ENCODE measurements at regions not wholly inside any gene's neighbourhood (a gene's known extent, or its start where the extent isn't known, plus 50 kb on each side); places are given as distances from the start of the nearest gene placed in this dataset.

GRCh38 chr7:9502269-9502668, 1068.9 kb downstream of the NXPH1 start:
- TF ChIP-seq, protein P1, sequence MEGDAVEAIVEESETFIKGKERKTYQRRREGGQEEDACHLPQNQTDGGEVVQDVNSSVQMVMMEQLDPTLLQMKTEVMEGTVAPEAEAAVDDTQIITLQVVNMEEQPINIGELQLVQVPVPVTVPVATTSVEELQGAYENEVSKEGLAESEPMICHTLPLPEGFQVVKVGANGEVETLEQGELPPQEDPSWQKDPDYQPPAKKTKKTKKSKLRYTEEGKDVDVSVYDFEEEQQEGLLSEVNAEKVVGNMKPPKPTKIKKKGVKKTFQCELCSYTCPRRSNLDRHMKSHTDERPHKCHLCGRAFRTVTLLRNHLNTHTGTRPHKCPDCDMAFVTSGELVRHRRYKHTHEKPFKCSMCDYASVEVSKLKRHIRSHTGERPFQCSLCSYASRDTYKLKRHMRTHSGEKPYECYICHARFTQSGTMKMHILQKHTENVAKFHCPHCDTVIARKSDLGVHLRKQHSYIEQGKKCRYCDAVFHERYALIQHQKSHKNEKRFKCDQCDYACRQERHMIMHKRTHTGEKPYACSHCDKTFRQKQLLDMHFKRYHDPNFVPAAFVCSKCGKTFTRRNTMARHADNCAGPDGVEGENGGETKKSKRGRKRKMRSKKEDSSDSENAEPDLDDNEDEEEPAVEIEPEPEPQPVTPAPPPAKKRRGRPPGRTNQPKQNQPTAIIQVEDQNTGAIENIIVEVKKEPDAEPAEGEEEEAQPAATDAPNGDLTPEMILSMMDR (tag by site-specific recombination; IDR thresholded peaks at IDR 0.05) = no peak
- TF ChIP-seq, protein P2, sequence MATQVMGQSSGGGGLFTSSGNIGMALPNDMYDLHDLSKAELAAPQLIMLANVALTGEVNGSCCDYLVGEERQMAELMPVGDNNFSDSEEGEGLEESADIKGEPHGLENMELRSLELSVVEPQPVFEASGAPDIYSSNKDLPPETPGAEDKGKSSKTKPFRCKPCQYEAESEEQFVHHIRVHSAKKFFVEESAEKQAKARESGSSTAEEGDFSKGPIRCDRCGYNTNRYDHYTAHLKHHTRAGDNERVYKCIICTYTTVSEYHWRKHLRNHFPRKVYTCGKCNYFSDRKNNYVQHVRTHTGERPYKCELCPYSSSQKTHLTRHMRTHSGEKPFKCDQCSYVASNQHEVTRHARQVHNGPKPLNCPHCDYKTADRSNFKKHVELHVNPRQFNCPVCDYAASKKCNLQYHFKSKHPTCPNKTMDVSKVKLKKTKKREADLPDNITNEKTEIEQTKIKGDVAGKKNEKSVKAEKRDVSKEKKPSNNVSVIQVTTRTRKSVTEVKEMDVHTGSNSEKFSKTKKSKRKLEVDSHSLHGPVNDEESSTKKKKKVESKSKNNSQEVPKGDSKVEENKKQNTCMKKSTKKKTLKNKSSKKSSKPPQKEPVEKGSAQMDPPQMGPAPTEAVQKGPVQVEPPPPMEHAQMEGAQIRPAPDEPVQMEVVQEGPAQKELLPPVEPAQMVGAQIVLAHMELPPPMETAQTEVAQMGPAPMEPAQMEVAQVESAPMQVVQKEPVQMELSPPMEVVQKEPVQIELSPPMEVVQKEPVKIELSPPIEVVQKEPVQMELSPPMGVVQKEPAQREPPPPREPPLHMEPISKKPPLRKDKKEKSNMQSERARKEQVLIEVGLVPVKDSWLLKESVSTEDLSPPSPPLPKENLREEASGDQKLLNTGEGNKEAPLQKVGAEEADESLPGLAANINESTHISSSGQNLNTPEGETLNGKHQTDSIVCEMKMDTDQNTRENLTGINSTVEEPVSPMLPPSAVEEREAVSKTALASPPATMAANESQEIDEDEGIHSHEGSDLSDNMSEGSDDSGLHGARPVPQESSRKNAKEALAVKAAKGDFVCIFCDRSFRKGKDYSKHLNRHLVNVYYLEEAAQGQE (tag by site-specific recombination; IDR thresholded peaks at IDR 0.05) = no peak
- TF ChIP-seq KLF9 (tag by site-specific recombination; IDR thresholded peaks at IDR 0.05; ENCODE audit: low read depth) (no peak), ATF2 (tag by site-specific recombination; IDR thresholded peaks at IDR 0.05; ENCODE audit: low read depth) (no peak), MYNN (tag by site-specific recombination; IDR thresholded peaks at IDR 0.05; ENCODE audit: borderline replicate concordance) (no peak), ZNF23 (tag by site-specific recombination; IDR thresholded peaks at IDR 0.05; ENCODE audit: borderline replicate concordance) (no peak), KLF10 (tag by site-specific recombination; IDR thresholded peaks at IDR 0.05) (no peak), ZNF658 (tag by site-specific recombination; IDR thresholded peaks at IDR 0.05) (no peak), PATZ1 (tag by site-specific recombination; IDR thresholded peaks at IDR 0.05) (no peak), ZNF701 (tag by site-specific recombination; IDR thresholded peaks at IDR 0.05) (no peak), ZNF274 (IDR thresholded peaks at IDR 0.05; ENCODE audit: low read length) (no peak), ZNF274 (tag by site-specific recombination; IDR thresholded peaks at IDR 0.05; ENCODE audit: borderline replicate concordance) (no peak)
- TF ChIP-seq, protein P3, sequence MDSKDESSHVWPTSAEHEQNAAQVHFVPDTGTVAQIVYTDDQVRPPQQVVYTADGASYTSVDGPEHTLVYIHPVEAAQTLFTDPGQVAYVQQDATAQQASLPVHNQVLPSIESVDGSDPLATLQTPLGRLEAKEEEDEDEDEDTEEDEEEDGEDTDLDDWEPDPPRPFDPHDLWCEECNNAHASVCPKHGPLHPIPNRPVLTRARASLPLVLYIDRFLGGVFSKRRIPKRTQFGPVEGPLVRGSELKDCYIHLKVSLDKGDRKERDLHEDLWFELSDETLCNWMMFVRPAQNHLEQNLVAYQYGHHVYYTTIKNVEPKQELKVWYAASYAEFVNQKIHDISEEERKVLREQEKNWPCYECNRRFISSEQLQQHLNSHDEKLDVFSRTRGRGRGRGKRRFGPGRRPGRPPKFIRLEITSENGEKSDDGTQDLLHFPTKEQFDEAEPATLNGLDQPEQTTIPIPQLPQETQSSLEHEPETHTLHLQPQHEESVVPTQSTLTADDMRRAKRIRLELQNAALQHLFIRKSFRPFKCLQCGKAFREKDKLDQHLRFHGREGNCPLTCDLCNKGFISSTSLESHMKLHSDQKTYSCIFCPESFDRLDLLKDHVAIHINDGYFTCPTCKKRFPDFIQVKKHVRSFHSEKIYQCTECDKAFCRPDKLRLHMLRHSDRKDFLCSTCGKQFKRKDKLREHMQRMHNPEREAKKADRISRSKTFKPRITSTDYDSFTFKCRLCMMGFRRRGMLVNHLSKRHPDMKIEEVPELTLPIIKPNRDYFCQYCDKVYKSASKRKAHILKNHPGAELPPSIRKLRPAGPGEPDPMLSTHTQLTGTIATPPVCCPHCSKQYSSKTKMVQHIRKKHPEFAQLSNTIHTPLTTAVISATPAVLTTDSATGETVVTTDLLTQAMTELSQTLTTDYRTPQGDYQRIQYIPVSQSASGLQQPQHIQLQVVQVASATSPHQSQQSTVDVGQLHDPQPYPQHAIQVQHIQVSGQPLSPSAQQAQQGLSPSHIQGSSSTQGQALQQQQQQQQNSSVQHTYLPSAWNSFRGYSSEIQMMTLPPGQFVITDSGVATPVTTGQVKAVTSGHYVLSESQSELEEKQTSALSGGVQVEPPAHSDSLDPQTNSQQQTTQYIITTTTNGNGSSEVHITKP (tag by site-specific recombination; IDR thresholded peaks at IDR 0.05) = no peak
- TF ChIP-seq, protein P4, sequence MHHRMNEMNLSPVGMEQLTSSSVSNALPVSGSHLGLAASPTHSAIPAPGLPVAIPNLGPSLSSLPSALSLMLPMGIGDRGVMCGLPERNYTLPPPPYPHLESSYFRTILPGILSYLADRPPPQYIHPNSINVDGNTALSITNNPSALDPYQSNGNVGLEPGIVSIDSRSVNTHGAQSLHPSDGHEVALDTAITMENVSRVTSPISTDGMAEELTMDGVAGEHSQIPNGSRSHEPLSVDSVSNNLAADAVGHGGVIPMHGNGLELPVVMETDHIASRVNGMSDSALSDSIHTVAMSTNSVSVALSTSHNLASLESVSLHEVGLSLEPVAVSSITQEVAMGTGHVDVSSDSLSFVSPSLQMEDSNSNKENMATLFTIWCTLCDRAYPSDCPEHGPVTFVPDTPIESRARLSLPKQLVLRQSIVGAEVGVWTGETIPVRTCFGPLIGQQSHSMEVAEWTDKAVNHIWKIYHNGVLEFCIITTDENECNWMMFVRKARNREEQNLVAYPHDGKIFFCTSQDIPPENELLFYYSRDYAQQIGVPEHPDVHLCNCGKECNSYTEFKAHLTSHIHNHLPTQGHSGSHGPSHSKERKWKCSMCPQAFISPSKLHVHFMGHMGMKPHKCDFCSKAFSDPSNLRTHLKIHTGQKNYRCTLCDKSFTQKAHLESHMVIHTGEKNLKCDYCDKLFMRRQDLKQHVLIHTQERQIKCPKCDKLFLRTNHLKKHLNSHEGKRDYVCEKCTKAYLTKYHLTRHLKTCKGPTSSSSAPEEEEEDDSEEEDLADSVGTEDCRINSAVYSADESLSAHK (tag by site-specific recombination; IDR thresholded peaks at IDR 0.05) = no peak

Data from HEK293 (cell line).